OCI-LY7 (cell line): ENCODE measurements at regions not wholly inside any gene's neighbourhood (a gene's known extent, or its start where the extent isn't known, plus 50 kb on each side); places are given as distances from the start of the nearest gene placed in this dataset.

Experiments used
- BruUV-seq: library from RNA; stranded (reverse); fragments of 400-500 nt; replicated peaks from 2 replicates; lab custom pipeline; 2021; lab: Mats Ljungman, UMichigan
- CTCF ChIA-PET: fragments of 300-600 bp; sonication (Branson Sonifier 250); formaldehyde crosslinking; loops from one replicate; lab custom pipeline; 2022; ENCODE audit warnings: antibody characterized with exemption; ENCODE audit not compliant: unreplicated experiment; lab: Charles Lee
- POLR2A ChIA-PET: fragments of 300-600 bp; sonication (Branson Sonifier 250); formaldehyde crosslinking; loops from one replicate; lab custom pipeline; 2022; ENCODE audit warnings: antibody characterized with exemption; lab: Charles Lee
- DNase-seq: peaks from one replicate; pipeline ENCODE4 v3.0.0-alpha.2; 2015; ENCODE audit warnings: low spot score
- H2AFZ ChIP-seq: fragments of 200-600 bp; sonication (generic), shearing (Covaris generic); 2 replicates; pipeline ENCODE4 v1.6.1; 2014; ENCODE audit warnings: mild to moderate bottlenecking, antibody characterized with exemption, low read length, moderate library complexity
- H3K27ac ChIP-seq: fragments of 200-600 bp; sonication (generic); 2 replicates; pipeline ENCODE4 v1.5.1; 2014; ENCODE audit warnings: mixed run types, low read depth, mild to moderate bottlenecking, moderate library complexity, low read length, inconsistent platforms; ENCODE audit not compliant: poor library complexity, severe bottlenecking
- H3K36me3 ChIP-seq: fragments of 200-600 bp; sonication (generic); 2 replicates; pipeline ENCODE4 v1.6.1; 2014; ENCODE audit warnings: mild to moderate bottlenecking, antibody characterized with exemption, low read length, moderate library complexity, mixed read lengths; ENCODE audit not compliant: insufficient read depth
- H3K4me1 ChIP-seq: fragments of 200-600 bp; sonication (generic); 2 replicates; pipeline ENCODE4 v1.5.1; 2014; ENCODE audit warnings: mild to moderate bottlenecking, low read length; ENCODE audit not compliant: insufficient read depth, poor library complexity, severe bottlenecking
- H3K4me2 ChIP-seq: fragments of 200-600 bp; sonication (generic); 2 replicates; pipeline ENCODE4 v1.6.1; 2014; ENCODE audit warnings: mild to moderate bottlenecking, low read length
- H3K4me3 ChIP-seq: fragments of 200-600 bp; sonication (generic); 2 replicates; pipeline ENCODE4 v1.5.1; 2014; ENCODE audit warnings: mild to moderate bottlenecking, low read depth, low read length; ENCODE audit not compliant: poor library complexity, severe bottlenecking
- H3K79me2 ChIP-seq: fragments of 200-600 bp; sonication (generic); 2 replicates; pipeline ENCODE4 v1.6.1; 2016; ENCODE audit warnings: low read depth, mild to moderate bottlenecking, low read length, moderate library complexity, mixed read lengths; ENCODE audit not compliant: insufficient read depth
- H3K9me2 ChIP-seq: fragments of 200-600 bp; sonication (generic); 2 replicates; pipeline ENCODE4 v1.6.1; 2016; ENCODE audit warnings: mild to moderate bottlenecking, low read length, mixed read lengths; ENCODE audit not compliant: insufficient read depth
- H3K9me3 ChIP-seq: fragments of 200-600 bp; sonication (generic); 2 replicates; pipeline ENCODE4 v1.6.1; 2014; ENCODE audit warnings: mild to moderate bottlenecking, mixed run types, low read length, mixed read lengths
- H4K20me1 ChIP-seq: fragments of 200-600 bp; sonication (generic); 2 replicates; pipeline ENCODE4 v1.6.1; 2014; ENCODE audit warnings: mild to moderate bottlenecking, antibody characterized with exemption, low read length, moderate library complexity, mixed read lengths; ENCODE audit not compliant: insufficient read depth
- EZH2phosphoT487 ChIP-seq: fragments of 200-600 bp; sonication (generic); IDR thresholded peaks from 2 replicates; pipeline ENCODE4 v1.6.1; 2018; ENCODE audit warnings: low read depth, borderline replicate concordance, mild to moderate bottlenecking, mixed run types, antibody characterized with exemption, low read length, moderate library complexity, mixed read lengths
- intact Hi-C: fragments of 100-400 bp; cut with micrococcal nuclease; formaldehyde crosslinking; loops from one replicate; pipeline ENCODE4 v1.10.0; 2022; ENCODE audit not compliant: unreplicated experiment
- TF ChIP-seq, protein P1 (sequence below): fragments of 200-600 bp; sonication (generic); conservative IDR thresholded peaks from 2 replicates; pipeline ENCODE4 v1.5.1; 2014; ENCODE audit warnings: mild to moderate bottlenecking, antibody characterized with exemption, low read length, moderate library complexity, mixed read lengths

DNA sequence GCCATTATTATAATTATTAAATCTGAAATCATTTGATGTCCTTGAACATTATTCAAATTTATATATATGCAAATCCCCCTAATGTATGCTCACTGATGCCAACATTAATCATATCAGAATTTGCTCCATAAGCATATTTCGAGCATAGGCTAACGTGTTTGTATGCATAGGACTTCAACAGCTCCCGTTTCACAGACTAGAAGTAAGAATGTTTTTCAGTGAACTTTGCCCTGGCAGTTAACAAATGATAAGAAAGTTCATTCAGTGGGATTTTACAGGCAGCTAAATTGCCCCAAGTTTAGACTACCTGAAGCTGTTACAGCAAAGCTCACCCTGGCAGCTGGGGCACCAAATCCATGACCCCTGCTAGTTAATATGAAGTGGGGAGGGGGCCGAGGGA, 272.0 kb downstream of the LNPK start:
- ChIA-PET CTCF (no interaction called here), POLR2A (no interaction called here)
- no peaks in the 10 kb centered on the region for H3K4me1 ChIP-seq
- DNase-seq = no peak
- H4K20me1 ChIP-seq = no peaks in the 10 kb centered on the region
- intact Hi-C loops = no loop called here
- H3K27ac ChIP-seq = no peak overlapping the region
- H2AFZ ChIP-seq = no peak overlapping the region
- H3K9me2 ChIP-seq = no peaks in the 10 kb centered on the region
- no peaks in the 10 kb centered on the region for H3K36me3 ChIP-seq
- H3K79me2 ChIP-seq = no peaks in the 10 kb centered on the region
- TF ChIP-seq, protein P1, sequence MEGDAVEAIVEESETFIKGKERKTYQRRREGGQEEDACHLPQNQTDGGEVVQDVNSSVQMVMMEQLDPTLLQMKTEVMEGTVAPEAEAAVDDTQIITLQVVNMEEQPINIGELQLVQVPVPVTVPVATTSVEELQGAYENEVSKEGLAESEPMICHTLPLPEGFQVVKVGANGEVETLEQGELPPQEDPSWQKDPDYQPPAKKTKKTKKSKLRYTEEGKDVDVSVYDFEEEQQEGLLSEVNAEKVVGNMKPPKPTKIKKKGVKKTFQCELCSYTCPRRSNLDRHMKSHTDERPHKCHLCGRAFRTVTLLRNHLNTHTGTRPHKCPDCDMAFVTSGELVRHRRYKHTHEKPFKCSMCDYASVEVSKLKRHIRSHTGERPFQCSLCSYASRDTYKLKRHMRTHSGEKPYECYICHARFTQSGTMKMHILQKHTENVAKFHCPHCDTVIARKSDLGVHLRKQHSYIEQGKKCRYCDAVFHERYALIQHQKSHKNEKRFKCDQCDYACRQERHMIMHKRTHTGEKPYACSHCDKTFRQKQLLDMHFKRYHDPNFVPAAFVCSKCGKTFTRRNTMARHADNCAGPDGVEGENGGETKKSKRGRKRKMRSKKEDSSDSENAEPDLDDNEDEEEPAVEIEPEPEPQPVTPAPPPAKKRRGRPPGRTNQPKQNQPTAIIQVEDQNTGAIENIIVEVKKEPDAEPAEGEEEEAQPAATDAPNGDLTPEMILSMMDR = no peak
- TF ChIP-seq EZH2phosphoT487 = no peak
- H3K4me2 ChIP-seq = no peak overlapping the region
- BruUV-seq = no TSS peak
- no peak overlapping the region for H3K4me3 ChIP-seq
- no peaks in the 10 kb centered on the region for H3K9me3 ChIP-seq

DNA sequence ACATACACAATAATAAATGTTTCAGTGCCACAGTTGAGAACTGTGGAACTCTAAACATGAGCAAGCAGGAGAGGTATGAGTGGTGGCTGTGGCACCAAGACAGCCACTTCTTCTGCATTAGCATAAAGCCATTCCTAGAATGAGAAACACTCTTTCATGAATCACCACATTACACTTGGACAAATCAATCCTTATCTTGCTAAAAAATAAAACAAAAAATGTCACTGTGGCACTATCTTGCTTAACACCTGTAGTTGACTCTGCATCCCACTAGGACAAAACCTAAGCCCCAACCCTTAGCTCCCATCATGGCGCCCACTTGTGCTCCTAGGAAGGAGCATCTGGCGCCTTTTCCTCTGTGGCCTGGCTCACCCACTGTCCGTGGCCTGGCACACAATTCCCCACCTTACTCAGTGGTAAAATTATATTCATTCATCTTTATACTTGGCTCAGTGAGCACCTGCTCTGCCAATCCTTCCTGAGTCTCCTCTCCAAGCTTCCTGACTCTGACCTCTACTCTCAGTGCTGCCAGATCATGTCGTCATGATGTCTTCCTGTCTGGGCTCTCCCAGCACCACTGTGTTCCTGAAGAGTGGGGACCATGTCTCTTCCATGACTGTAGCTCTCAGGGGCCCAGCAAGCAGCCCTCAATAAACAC, 272.9 kb downstream of the LNPK start:
- TF ChIP-seq, protein P1 = no peak
- TF ChIP-seq EZH2phosphoT487 = no peak
- no TSS peak for BruUV-seq
- Histone ChIP-seq H2AFZ (no peak overlapping the region), H3K4me3 (no peak overlapping the region), H3K4me1 (no peaks in the 10 kb centered on the region), H3K9me3 (no peaks in the 10 kb centered on the region), H3K79me2 (no peaks in the 10 kb centered on the region), H3K36me3 (no peaks in the 10 kb centered on the region), H3K27ac (no peak overlapping the region), H3K4me2 (no peak overlapping the region), H3K9me2 (no peaks in the 10 kb centered on the region), H4K20me1 (no peaks in the 10 kb centered on the region)
- ChIA-PET POLR2A (interaction anchor here (0.6 kb wide), 1 partner anchor 440 kb away, joined by 3 read pairs; no protein-coding TSS in a partner anchor), CTCF (no interaction called here)
- intact Hi-C loops = no loop called here
- no peak for DNase-seq

DNA sequence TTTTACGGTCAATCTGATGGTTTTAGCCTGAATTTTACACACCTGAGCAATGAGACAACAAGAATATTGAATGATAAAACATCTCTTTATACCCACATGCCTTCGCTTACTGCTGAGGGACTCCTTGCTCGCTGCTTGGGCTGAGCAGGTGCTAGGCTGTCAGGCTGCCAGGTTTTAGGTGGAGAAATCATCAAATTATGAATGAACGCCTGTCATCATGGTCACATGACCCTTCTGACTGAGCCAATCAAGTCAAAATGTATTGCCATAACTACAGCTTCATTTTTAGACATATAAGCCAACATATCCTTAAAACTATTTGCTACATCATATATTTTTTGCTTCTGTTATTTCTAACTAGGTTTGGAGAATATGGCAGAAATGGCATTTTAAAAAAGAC, 274.0 kb downstream of the LNPK start:
- no peaks in the 10 kb centered on the region for H3K9me3 ChIP-seq
- H3K27ac ChIP-seq = no peak overlapping the region
- ChIA-PET POLR2A (interaction anchor here (0.6 kb wide), 1 partner anchor 1662 kb away, joined by 4 read pairs; no protein-coding TSS in a partner anchor), CTCF (no interaction called here)
- TF ChIP-seq, protein P1 = no peak
- no peak for TF ChIP-seq EZH2phosphoT487
- no peak overlapping the region for H3K4me3 ChIP-seq
- H3K79me2 ChIP-seq = no peaks in the 10 kb centered on the region
- intact Hi-C loops = no loop called here
- H3K36me3 ChIP-seq = no peaks in the 10 kb centered on the region
- no peaks in the 10 kb centered on the region for H3K4me1 ChIP-seq
- no peak overlapping the region for H2AFZ ChIP-seq
- H4K20me1 ChIP-seq = no peaks in the 10 kb centered on the region
- BruUV-seq = no TSS peak
- H3K9me2 ChIP-seq = no peaks in the 10 kb centered on the region
- DNase-seq = no peak
- no peak overlapping the region for H3K4me2 ChIP-seq
